Stimulated activated CD8-positive, alpha-beta memory T cell treated with anti-CD3 and anti-CD28 coated beads, Interleukin-7, amount 100 ng/mL, for 1 hour (primary cell): ENCODE measurements at regions not wholly inside any gene's neighbourhood (a gene's known extent, or its start where the extent isn't known, plus 50 kb on each side); places are given as distances from the start of the nearest gene placed in this dataset.
"Not testable (repeated sequence)": the region's sequence is repeated elsewhere in the genome, so short reads cannot be mapped to it uniquely, and the experiment has no call there.

ENCODE experiments used
- DNase-seq, 2 donors: peaks; one replicate each; pipeline ENCODE4 v3.0.0-alpha.2; 2020; ENCODE audit warnings: low read depth in 2 of 2

GRCh38 chr10:8600192-8600591 is 545.7 kb downstream of the GATA3 start:
- no peak for DNase-seq

GRCh38 chr10:8602821-8603220 is 548.3 kb downstream of the GATA3 start:
- DNase-seq = no peak

GRCh38 chr10:8614054-8614565 is 559.6 kb downstream of the GATA3 start:
- DNase-seq = no peak

- no peak for DNase-seq
These were observed 560.6 kb downstream of the GATA3 start for GRCh38 chr10:8615118-8615517.

GRCh38 chr10:8616166-8616565 is 561.7 kb downstream of the GATA3 start:
- no peak for DNase-seq

GRCh38 chr10:8617792-8618191 is 563.3 kb downstream of the GATA3 start:
- DNase-seq = no peak

- no peak for DNase-seq
These were observed 564.3 kb downstream of the GATA3 start for GRCh38 chr10:8618834-8619233.

- no peak for DNase-seq
These were observed 573.9 kb downstream of the GATA3 start for GRCh38 chr10:8628351-8628750.

GRCh38 chr10:8633909-8634308 is 579.4 kb downstream of the GATA3 start:
- no peak for DNase-seq

- no peak for DNase-seq
These were observed 581.9 kb downstream of the GATA3 start for GRCh38 chr10:8636371-8636770.

GRCh38 chr10:8637640-8638039 is 583.2 kb downstream of the GATA3 start:
- DNase-seq = no peak

- DNase-seq = no peak
These were observed 583.7 kb downstream of the GATA3 start for GRCh38 chr10:8638088-8638672.

- DNase-seq = no peak
These were observed 585.1 kb downstream of the GATA3 start for GRCh38 chr10:8639486-8640185.

GRCh38 chr10:8640301-8640700 is 585.8 kb downstream of the GATA3 start:
- DNase-seq = no peak

- DNase-seq = no peak
These were observed 586.4 kb downstream of the GATA3 start for GRCh38 chr10:8640878-8641277.

GRCh38 chr10:8656261-8656660 is 601.8 kb downstream of the GATA3 start:
- no peak for DNase-seq

GRCh38 chr10:8659982-8660381 is 605.5 kb downstream of the GATA3 start:
- no peak for DNase-seq

- DNase-seq = no peak
These were observed 607.4 kb downstream of the GATA3 start for GRCh38 chr10:8661886-8662285.

GRCh38 chr10:8663131-8663530 is 608.6 kb downstream of the GATA3 start:
- no peak for DNase-seq

GRCh38 chr10:8665322-8665721 is 610.8 kb downstream of the GATA3 start:
- no peak for DNase-seq

GRCh38 chr10:8670461-8670860 is 616.0 kb downstream of the GATA3 start:
- no peak for DNase-seq

GRCh38 chr10:8674230-8674629 is 619.7 kb downstream of the GATA3 start:
- no peak for DNase-seq

GRCh38 chr10:8677642-8678041 is 623.2 kb downstream of the GATA3 start:
- DNase-seq = no peak

- DNase-seq = not testable (repeated sequence)
These were observed 630.4 kb downstream of the GATA3 start for GRCh38 chr10:8684916-8685315.
